Muscle layer of duodenum (tissue), 2 donors: ENCODE measurements at regions not wholly inside any gene's neighbourhood (a gene's known extent, or its start where the extent isn't known, plus 50 kb on each side); places are given as distances from the start of the nearest gene placed in this dataset.
"Not testable (repeated sequence)": the region's sequence is repeated elsewhere in the genome, so short reads cannot be mapped to it uniquely, and the experiment has no call there.

Source experiments
- H3K27ac ChIP-seq: one replicate; pipeline ENCODE4 v1.7.0; 2013; ENCODE audit warnings: mild to moderate bottlenecking, low read length
- H3K27me3 ChIP-seq: one replicate; pipeline ENCODE4 v1.7.0; 2013; ENCODE audit warnings: low read depth, mild to moderate bottlenecking, control low read depth, low read length
- H3K36me3 ChIP-seq, 2 donors: one replicate each; pipeline ENCODE4 v1.7.0; 2013; ENCODE audit warnings: low read length in 2 of 2, control low read depth in 1 of 2, mild to moderate bottlenecking in 1 of 2; ENCODE audit not compliant: insufficient read depth in 2 of 2, control insufficient read depth in 1 of 2
- H3K4me1 ChIP-seq, 2 donors: one replicate each; pipeline ENCODE4 v1.7.0; 2013; ENCODE audit warnings: low read length in 2 of 2, mild to moderate bottlenecking in 2 of 2, control low read depth in 1 of 2, moderate library complexity in 1 of 2; ENCODE audit not compliant: insufficient read depth in 2 of 2, control insufficient read depth in 1 of 2
- H3K4me3 ChIP-seq, 2 donors: one replicate each; pipeline ENCODE4 v1.7.0; 2013; ENCODE audit warnings: low read length in 2 of 2, low read depth in 1 of 2, mild to moderate bottlenecking in 1 of 2
- H3K9me3 ChIP-seq, 2 donors: one replicate each; pipeline ENCODE4 v1.7.0; 2013; ENCODE audit warnings: low read length in 2 of 2, control low read depth in 1 of 2, mild to moderate bottlenecking in 1 of 2; ENCODE audit not compliant: control insufficient read depth in 1 of 2
- donor health status: healthy.

DNA sequence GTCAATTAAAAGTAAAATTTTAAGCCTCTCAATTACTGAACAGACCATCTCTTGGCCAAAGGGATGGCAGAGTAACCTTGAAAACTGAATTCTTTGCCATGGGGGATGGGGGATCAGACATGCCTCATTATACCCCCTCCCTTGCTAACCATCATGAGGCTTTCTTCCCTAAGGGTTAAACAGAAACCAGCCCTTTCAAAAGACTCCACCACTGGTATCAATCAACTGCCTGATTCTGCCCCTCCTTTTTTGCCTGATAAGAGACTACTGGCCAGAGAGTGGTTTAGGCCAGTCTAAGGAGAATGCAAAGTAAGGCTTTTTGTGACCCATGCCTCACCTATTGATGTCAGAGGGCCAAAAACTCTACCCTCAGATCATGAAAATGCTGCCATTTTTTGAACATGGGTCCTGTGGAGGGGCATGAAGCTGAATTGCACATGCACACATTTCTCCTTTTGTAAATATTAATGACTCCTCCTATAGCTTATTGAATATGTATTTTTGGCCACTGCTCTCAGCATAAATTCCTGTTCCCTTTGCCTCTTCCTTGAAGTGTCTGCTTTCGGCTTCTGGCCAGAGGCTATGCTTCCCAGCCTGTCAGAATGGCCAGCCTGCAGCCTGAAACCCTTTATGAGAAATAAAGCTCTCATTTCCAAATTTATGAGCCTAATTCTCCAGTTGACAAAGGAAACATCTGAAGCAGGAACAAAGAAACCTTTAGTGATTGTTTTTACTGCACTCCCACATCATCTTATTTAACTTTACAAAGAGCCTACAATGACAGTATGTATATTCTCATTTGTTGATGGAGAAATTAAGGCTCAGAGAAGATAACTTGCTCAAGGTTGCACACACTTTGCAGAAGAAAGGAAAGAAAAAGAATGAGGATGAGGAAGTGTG, 270.7 kb upstream of the CELF4 start:
- Histone ChIP-seq H3K27ac (no peak overlapping the region), H3K4me1 (no peaks in the 10 kb centered on the region), H3K4me3 (no peak overlapping the region)

GRCh38 chr18:37832010-37832695, 266.6 kb upstream of the CELF4 start:
- H3K27ac ChIP-seq, H3K36me3 ChIP-seq, H3K27me3 ChIP-seq, H3K4me1 ChIP-seq, H3K4me3 ChIP-seq, H3K9me3 ChIP-seq: not testable (repeated sequence)

More for the DNA sequence above, 270.7 kb upstream of the CELF4 start:
- Histone ChIP-seq H3K9me3 (peaks cover 2 to 3% of the 10 kb centered on the region in 2 donors), H3K36me3 (no peaks in the 10 kb centered on the region), H3K27me3 (no peaks in the 10 kb centered on the region)

DNA sequence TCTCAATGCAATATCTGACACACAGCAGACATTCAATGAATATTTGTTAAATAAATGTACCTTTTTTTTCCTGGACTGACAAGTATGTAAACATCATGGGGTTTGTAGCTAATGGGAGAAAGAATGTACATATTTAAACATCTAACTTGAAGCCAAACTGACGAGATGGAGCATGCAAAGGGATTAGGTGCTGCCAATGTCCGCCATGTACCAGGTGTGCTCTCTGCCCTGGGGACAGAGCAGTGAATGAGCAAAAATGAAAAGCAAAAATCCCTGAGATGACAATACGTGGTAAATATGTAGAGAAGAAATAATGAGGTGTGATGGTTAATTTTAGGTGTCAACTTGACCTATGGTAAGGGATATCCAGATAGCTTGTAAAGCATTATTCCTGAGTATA, 247.4 kb upstream of the CELF4 start:
- no peak overlapping the region for H3K4me3 ChIP-seq
- H3K27me3 ChIP-seq = no peaks in the 10 kb centered on the region
- H3K4me1 ChIP-seq = no peaks in the 10 kb centered on the region
- H3K9me3 ChIP-seq = peaks cover 0 to 3% of the 10 kb centered on the region in 2 donors
- no peak overlapping the region for H3K27ac ChIP-seq
- no peaks in the 10 kb centered on the region for H3K36me3 ChIP-seq

- Histone ChIP-seq H3K9me3 (peaks cover 0 to 2% of the 10 kb centered on the region in 2 donors), H3K4me1 (no peaks in the 10 kb centered on the region), H3K27me3 (no peaks in the 10 kb centered on the region), H3K36me3 (no peaks in the 10 kb centered on the region), H3K4me3 (no peak overlapping the region), H3K27ac (no peak overlapping the region)
These were observed 240.3 kb upstream of the CELF4 start for GRCh38 chr18:37805773-37806404.

GRCh38 chr18:37796823-37797349, 231.3 kb upstream of the CELF4 start:
- no peaks in the 10 kb centered on the region for H3K9me3 ChIP-seq
- H3K36me3 ChIP-seq = no peaks in the 10 kb centered on the region
- no peaks in the 10 kb centered on the region for H3K4me1 ChIP-seq
- no peak overlapping the region for H3K4me3 ChIP-seq
- no peak overlapping the region for H3K27ac ChIP-seq
- no peaks in the 10 kb centered on the region for H3K27me3 ChIP-seq

GRCh38 chr18:37787452-37787851, 221.9 kb upstream of the CELF4 start:
- no peaks in the 10 kb centered on the region for H3K4me1 ChIP-seq
- no peak overlapping the region for H3K4me3 ChIP-seq
- no peaks in the 10 kb centered on the region for H3K27me3 ChIP-seq
- no peak overlapping the region for H3K27ac ChIP-seq
- H3K9me3 ChIP-seq = no peaks in the 10 kb centered on the region
- H3K36me3 ChIP-seq = no peaks in the 10 kb centered on the region

DNA sequence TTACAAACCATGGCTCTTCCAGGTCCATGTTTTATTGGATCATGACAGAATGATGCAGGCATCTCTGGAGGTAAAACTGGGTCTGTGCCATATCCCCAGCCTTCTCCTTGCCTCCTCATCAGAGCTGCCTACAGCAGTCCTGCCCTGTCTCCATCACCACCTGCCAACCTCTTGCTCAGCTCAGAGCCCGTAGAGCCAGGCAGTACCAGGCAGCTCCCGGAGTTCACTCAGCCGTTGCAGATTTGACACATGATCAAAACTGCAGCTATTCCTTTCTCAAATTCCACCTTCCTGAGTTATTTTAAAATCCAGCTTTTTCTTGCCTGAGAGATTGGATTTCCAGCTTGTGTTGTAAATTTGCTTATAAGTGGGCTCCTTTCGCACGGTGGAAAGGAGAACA, 218.2 kb upstream of the CELF4 start:
- Histone ChIP-seq H3K9me3 (no peaks in the 10 kb centered on the region), H3K36me3 (no peaks in the 10 kb centered on the region), H3K27ac (no peak overlapping the region), H3K27me3 (no peaks in the 10 kb centered on the region), H3K4me3 (no peak overlapping the region), H3K4me1 (no peaks in the 10 kb centered on the region)

DNA sequence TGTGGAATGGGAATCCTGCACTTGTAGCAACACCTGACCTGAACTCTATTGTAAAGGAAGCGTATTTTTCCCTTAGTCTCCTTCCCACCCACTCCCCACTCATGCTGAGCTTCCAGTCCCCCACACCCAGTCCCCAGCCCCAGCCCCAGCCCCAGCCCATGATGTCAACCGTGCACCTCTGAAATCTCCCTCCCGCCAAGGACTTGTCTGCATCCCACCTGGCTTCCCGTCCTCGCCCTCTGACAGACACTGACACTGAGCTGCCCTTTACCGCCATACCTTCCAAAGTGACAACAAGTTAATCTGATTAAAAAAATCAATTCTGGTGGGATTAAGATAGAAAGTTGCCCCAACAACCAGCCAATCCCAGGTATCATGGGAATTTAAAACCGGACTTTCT, 213.6 kb upstream of the CELF4 start:
- Histone ChIP-seq H3K27ac (no peak overlapping the region), H3K9me3 (no peaks in the 10 kb centered on the region), H3K4me1 (no peaks in the 10 kb centered on the region), H3K4me3 (no peak overlapping the region), H3K27me3 (no peaks in the 10 kb centered on the region), H3K36me3 (no peaks in the 10 kb centered on the region)

DNA sequence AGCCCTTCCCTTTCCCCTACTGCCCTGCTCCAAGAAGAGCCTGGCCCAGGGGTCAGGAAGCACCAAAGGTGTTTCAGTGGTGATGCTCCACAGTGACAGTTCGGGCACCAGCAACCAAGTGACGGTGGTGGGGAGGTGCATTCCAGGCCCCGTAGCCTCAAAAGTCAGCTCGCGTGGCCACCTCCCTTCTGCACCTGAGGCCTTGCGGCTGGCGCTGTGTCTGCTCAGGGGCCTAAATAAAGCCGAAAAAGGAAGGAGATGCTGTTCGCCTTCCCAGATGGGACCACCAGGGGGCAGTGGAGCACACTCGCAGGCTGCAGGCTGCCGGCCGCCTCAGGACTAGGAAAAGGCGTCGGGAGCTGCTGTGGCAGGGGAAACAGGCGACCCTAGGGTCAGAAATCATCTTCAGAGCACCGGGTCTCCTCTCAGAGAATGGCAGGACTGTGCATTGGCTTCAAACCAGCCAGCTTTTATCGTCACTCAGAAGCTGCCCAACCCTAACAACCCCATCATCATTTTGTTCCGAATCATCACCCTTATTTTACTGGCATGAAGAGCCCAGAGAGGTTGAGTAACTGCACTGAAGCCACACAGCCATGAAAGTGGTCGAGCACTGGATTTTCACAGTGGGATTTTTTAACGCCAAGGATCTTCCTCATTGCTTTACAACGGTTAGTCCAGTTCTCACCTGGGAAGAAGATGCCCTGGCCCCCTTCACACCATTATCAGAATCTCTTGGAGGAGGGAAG, 213.0 kb upstream of the CELF4 start:
- Histone ChIP-seq H3K4me3 (no peak overlapping the region), H3K36me3 (no peaks in the 10 kb centered on the region), H3K27ac (no peak overlapping the region), H3K9me3 (no peaks in the 10 kb centered on the region), H3K4me1 (no peaks in the 10 kb centered on the region), H3K27me3 (no peaks in the 10 kb centered on the region)

DNA sequence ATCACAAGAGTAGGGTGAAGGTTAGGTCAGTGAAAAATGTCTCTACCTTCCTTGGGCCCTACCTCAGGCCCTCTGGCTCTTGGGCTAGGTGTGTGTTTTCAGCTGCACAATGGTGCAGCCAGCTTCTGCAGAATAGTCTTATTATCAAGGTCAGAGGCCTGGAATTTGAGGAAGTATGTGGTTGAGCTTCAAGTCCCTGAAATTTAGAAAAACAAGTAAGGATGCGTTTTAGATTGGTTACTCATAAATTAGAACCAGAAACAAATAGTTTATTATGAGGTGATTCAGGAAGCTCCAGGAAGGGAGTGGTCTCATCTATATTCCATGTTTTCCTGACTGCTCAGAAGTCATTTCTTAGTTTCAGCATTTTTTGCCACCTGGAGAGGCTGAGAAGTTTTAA, 204.2 kb upstream of the CELF4 start:
- H3K36me3 ChIP-seq = no peaks in the 10 kb centered on the region
- H3K9me3 ChIP-seq = no peaks in the 10 kb centered on the region
- no peaks in the 10 kb centered on the region for H3K27me3 ChIP-seq
- no peaks in the 10 kb centered on the region for H3K4me1 ChIP-seq
- H3K4me3 ChIP-seq = no peak overlapping the region
- H3K27ac ChIP-seq = no peak overlapping the region
